ENCODE measurements at regions not wholly inside any gene's neighbourhood (a gene's known extent, or its start where the extent isn't known, plus 50 kb on each side); places are given as distances from the start of the nearest gene placed in this dataset.

GRCh38 chr5:164376843-164377242 lies 871.4 kb downstream of the MAT2B start:
- BruUV-seq (replicated peaks), result no TSS peak
- no peak for TF ChIP-seq RNF219 (CRISPR knock-in tag; IDR thresholded peaks at IDR 0.05)
- no peak for TF ChIP-seq ZNF598 (CRISPR knock-in tag; IDR thresholded peaks at IDR 0.05; ENCODE audit: borderline replicate concordance)
- no peak for TF ChIP-seq ZBTB20 (CRISPR knock-in tag; IDR thresholded peaks at IDR 0.05; ENCODE audit: borderline replicate concordance, low read depth)
- no peak for TF ChIP-seq TEAD2 (CRISPR knock-in tag; IDR thresholded peaks at IDR 0.05)
- no peak for TF ChIP-seq ZMAT5 (CRISPR knock-in tag; IDR thresholded peaks at IDR 0.05; ENCODE audit: borderline replicate concordance, low read depth)
- TF ChIP-seq ZNF749 (CRISPR knock-in tag; IDR thresholded peaks at IDR 0.05; ENCODE audit: borderline replicate concordance), result no peak
- no peak for TF ChIP-seq FOXC1 (CRISPR knock-in tag; IDR thresholded peaks at IDR 0.05; ENCODE audit: borderline replicate concordance)
- TF ChIP-seq NFAT5 (CRISPR knock-in tag; IDR thresholded peaks at IDR 0.05), result no peak
- no peak for TF ChIP-seq HOXA9 (CRISPR knock-in tag; IDR thresholded peaks at IDR 0.05; ENCODE audit: borderline replicate concordance)
- TF ChIP-seq PAXIP1 (CRISPR knock-in tag; conservative IDR thresholded peaks at IDR 0.05), result no peak
- TF ChIP-seq FOXK2 (IDR thresholded peaks at IDR 0.05), result no peak
- no peak for TF ChIP-seq PCBP1 (IDR thresholded peaks at IDR 0.05; ENCODE audit: borderline replicate concordance, low read depth, low read length)
- TF ChIP-seq ZNF724P (CRISPR knock-in tag; IDR thresholded peaks at IDR 0.05; ENCODE audit: borderline replicate concordance), result no peak
- no peak for TF ChIP-seq PTBP1 (IDR thresholded peaks at IDR 0.05; ENCODE audit: low read depth, low read length, poor library complexity, severe bottlenecking)

More at GRCh38 chr5:164376843-164377242, 871.4 kb downstream of the MAT2B start:
- FAIRE-seq (no peak), ATAC-seq (no peak), DNase-seq (ENCODE audit: low spot score) (no peak)
- Histone ChIP-seq H3K27ac (ENCODE audit: extremely low read length, insufficient read depth, low read length) (no peak overlapping the region), H3K4me3 (replicated peaks in 1 of 3; ENCODE audit: insufficient read depth in 1 of 3, low read depth in 2 of 3, low read length in 3 of 3) (no peak overlapping the region), H3K9ac (ENCODE audit: insufficient read depth, low read depth, low read length) (no peak overlapping the region), H3K9me3 (ENCODE audit: low read length) (peaks cover 54% of the 10 kb centered on the region), H3K27me3 (ENCODE audit: control insufficient read depth in 1 of 2, insufficient read depth in 2 of 2, low read length in 2 of 2) (no peaks in the 10 kb centered on the region), H3K79me2 (ENCODE audit: insufficient read depth, low read length) (no peaks in the 10 kb centered on the region), H3K4me2 (ENCODE audit: low read depth, low read length) (no peak overlapping the region), H4K20me1 (ENCODE audit: insufficient read depth, low read length) (no peaks in the 10 kb centered on the region), H2AFZ (ENCODE audit: low read length) (no peak overlapping the region), H3K36me3 (replicated peaks in 1 of 2; ENCODE audit: control insufficient read depth in 1 of 2, insufficient read depth in 2 of 2, low read length in 2 of 2) (no peaks in the 10 kb centered on the region), H3K4me1 (ENCODE audit: insufficient read depth, low read length) (no peaks in the 10 kb centered on the region)
- ChIA-PET CTCF (ENCODE audit: low intra/inter-chr PET ratio, low total read pairs) (no interaction called here), POLR2A (no interaction called here)
- intact Hi-C loops (cut with micrococcal nuclease; ENCODE audit: unreplicated experiment) (no loop called here), in situ Hi-C loops (cut with HindIII; ENCODE audit: extremely low pct_ligation_motif_present, low pct_unique_long_range_greater_than_20kb) (no loop called here)
